Osteoblast (primary cell): ENCODE measurements at regions not wholly inside any gene's neighbourhood (a gene's known extent, or its start where the extent isn't known, plus 50 kb on each side); places are given as distances from the start of the nearest gene placed in this dataset.

Source experiments
- DNase-seq: peaks from one replicate; pipeline ENCODE4 v3.0.0; 2011; ENCODE audit warnings: low spot score, mixed read lengths; ENCODE audit not compliant: insufficient read length; ENCODE audit errors: missing footprints
- H2AFZ ChIP-seq: 2 replicates; pipeline ENCODE4 v1.6.0; 2011; ENCODE audit warnings: mild to moderate bottlenecking, low read length
- H3K27ac ChIP-seq: 2 replicates; pipeline ENCODE4 v1.5.1; 2011; ENCODE audit warnings: mild to moderate bottlenecking, low read depth, low read length, moderate library complexity
- H3K27me3 ChIP-seq: 2 replicates; pipeline ENCODE4 v1.6.0; 2012; ENCODE audit warnings: mild to moderate bottlenecking, control low read depth, inconsistent platforms, low read length, moderate library complexity; ENCODE audit not compliant: insufficient read depth
- H3K36me3 ChIP-seq: 2 replicates; pipeline ENCODE4 v1.5.1; 2011; ENCODE audit warnings: mild to moderate bottlenecking, low read length, control low read depth, moderate library complexity; ENCODE audit not compliant: insufficient read depth
- H3K4me1 ChIP-seq: 2 replicates; pipeline ENCODE4 v1.5.1; 2011; ENCODE audit warnings: mild to moderate bottlenecking, low read length, control low read depth, moderate library complexity; ENCODE audit not compliant: insufficient read depth
- H3K4me2 ChIP-seq: 2 replicates; pipeline ENCODE4 v1.6.0; 2011; ENCODE audit warnings: mild to moderate bottlenecking, low read length; ENCODE audit not compliant: insufficient read depth
- H3K4me3 ChIP-seq: fragments of 200-600 bp; sonication (generic); 3 replicates; pipeline ENCODE4 v1.5.1; 2012; ENCODE audit warnings: mild to moderate bottlenecking, low read length, inconsistent platforms; ENCODE audit not compliant: insufficient read depth
- H3K79me2 ChIP-seq: 2 replicates; pipeline ENCODE4 v1.6.0; 2012; ENCODE audit warnings: mild to moderate bottlenecking, low read length, control low read depth, inconsistent platforms; ENCODE audit not compliant: insufficient read depth
- H3K9me3 ChIP-seq: 2 replicates; pipeline ENCODE4 v1.5.1; 2011; ENCODE audit warnings: low read depth, low read length, control low read depth
- H4K20me1 ChIP-seq: 2 replicates; pipeline ENCODE4 v1.6.0; 2012; ENCODE audit warnings: mild to moderate bottlenecking, low read length, control low read depth; ENCODE audit not compliant: insufficient read depth
- TF ChIP-seq, protein P1 (sequence below): IDR thresholded peaks from 2 replicates; pipeline ENCODE4 v1.5.1; 2011; ENCODE audit warnings: mild to moderate bottlenecking, low read depth, low read length, moderate library complexity; ENCODE audit errors: extremely low read depth

DNA sequence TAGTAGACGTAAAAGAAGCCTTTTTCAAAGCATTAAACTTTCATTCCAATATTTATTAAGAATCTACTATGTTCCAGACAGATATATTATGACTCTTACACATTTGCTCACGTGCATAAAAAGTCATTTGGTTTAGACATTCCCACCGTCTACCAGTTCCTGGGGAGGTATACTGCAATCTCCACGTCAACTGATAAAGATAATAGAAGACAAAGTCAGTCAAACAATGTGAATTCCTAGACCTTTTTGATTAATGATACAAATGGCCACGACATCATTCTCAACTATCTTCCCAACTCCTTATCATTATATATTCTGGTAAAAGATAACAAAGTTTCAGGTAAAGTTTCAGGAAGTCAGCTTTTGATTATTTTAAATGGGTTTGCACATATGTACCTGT, 69.0 kb downstream of the SIPA1L2 start:
- TF ChIP-seq, protein P1, sequence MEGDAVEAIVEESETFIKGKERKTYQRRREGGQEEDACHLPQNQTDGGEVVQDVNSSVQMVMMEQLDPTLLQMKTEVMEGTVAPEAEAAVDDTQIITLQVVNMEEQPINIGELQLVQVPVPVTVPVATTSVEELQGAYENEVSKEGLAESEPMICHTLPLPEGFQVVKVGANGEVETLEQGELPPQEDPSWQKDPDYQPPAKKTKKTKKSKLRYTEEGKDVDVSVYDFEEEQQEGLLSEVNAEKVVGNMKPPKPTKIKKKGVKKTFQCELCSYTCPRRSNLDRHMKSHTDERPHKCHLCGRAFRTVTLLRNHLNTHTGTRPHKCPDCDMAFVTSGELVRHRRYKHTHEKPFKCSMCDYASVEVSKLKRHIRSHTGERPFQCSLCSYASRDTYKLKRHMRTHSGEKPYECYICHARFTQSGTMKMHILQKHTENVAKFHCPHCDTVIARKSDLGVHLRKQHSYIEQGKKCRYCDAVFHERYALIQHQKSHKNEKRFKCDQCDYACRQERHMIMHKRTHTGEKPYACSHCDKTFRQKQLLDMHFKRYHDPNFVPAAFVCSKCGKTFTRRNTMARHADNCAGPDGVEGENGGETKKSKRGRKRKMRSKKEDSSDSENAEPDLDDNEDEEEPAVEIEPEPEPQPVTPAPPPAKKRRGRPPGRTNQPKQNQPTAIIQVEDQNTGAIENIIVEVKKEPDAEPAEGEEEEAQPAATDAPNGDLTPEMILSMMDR = no peak
- H4K20me1 ChIP-seq = no peaks in the 10 kb centered on the region
- DNase-seq = no peak
- H3K36me3 ChIP-seq = no peaks in the 10 kb centered on the region
- H3K9me3 ChIP-seq = no peaks in the 10 kb centered on the region
- H3K4me2 ChIP-seq = no peak overlapping the region
- H3K4me3 ChIP-seq = no peak overlapping the region
- no peaks in the 10 kb centered on the region for H3K4me1 ChIP-seq
- H3K27me3 ChIP-seq = no peaks in the 10 kb centered on the region
- no peaks in the 10 kb centered on the region for H3K79me2 ChIP-seq
- no peak overlapping the region for H2AFZ ChIP-seq
- H3K27ac ChIP-seq = no peak overlapping the region

DNA sequence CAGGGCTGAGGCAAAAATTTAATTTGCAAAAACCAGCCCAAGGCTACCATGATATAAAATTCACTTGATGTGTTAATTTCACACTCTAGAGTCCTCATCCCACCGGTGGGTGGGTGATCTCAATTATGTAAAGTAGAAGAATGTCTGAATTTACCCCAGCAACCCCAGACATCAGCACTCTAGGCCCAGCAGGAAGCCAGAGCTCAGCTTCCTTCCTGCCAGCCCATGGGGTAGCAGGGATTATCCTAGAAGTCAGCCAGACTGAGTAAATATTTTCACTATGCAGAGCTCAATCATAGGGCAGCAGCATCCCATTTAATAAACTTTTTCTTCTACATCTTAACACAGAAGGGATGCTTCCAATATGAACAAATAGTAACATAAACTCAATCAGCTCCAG, 71.0 kb downstream of the SIPA1L2 start:
- Histone ChIP-seq H2AFZ (no peak overlapping the region), H3K9me3 (no peaks in the 10 kb centered on the region), H3K4me2 (no peak overlapping the region), H3K36me3 (no peaks in the 10 kb centered on the region), H3K27me3 (no peaks in the 10 kb centered on the region), H3K4me1 (peaks cover 8% of the 10 kb centered on the region), H3K79me2 (no peaks in the 10 kb centered on the region), H3K27ac (no peak overlapping the region), H3K4me3 (no peak overlapping the region), H4K20me1 (no peaks in the 10 kb centered on the region)
- no peak for DNase-seq
- TF ChIP-seq, protein P1 = no peak

DNA sequence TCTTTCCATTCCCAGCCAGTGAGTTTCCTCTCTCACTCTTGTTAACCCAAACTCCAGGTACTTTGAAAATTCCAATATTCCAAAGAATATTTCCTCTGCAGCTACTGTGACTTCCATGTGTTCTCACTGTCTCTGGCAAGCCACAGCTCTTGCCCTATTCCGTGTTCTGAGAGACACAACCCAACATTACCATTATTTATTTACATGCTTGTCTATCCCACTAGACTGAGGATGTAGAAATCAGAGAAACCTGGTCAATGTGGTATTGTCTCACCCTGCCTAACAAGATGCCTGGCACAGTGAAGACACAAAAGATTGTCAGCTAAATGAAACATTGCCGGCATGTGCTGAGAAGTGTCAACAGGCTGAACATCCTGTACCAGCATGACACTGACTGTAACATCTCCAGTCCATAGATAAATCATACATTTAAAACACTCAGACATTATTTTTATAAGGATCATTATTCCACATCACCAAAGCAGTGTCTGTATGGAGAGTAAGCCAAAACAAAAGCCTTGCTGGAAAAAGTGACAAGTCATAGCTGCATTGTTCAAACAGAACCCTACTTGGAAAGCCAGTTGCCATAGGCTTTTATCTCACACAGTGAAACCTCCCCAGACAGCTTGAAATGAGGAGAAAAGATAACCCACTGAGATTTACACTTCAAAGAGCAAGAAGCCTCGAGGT, 72.3 kb downstream of the SIPA1L2 start:
- Histone ChIP-seq H2AFZ (no peak overlapping the region), H3K27me3 (no peaks in the 10 kb centered on the region), H4K20me1 (no peaks in the 10 kb centered on the region), H3K27ac (no peak overlapping the region), H3K79me2 (no peaks in the 10 kb centered on the region), H3K4me1 (peaks cover 9% of the 10 kb centered on the region), H3K4me2 (no peak overlapping the region), H3K9me3 (no peaks in the 10 kb centered on the region), H3K36me3 (no peaks in the 10 kb centered on the region), H3K4me3 (no peak overlapping the region)
- DNase-seq = no peak
- TF ChIP-seq, protein P1 = no peak

DNA sequence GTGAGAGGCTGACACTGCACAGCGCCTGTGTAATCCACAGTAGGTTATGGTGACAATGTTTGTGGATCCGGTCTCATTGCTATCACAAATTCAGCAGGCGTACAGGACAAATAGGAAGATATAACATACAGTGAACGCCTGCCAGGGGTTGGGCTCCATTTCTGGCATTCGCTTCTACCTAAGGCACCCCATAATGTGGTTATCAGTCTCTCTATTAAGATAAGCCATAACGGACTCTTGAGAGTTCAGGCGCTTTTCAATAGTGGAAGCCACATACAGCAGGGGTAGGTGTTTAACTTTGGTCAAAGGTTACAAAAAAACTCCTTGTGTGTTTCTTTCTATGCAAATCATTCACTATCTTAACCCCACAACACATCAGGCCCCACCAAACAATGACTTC, 72.8 kb downstream of the SIPA1L2 start:
- Histone ChIP-seq H3K36me3 (no peaks in the 10 kb centered on the region), H3K4me3 (no peak overlapping the region), H3K27ac (no peak overlapping the region), H3K27me3 (no peaks in the 10 kb centered on the region), H3K4me2 (no peak overlapping the region), H3K9me3 (no peaks in the 10 kb centered on the region), H2AFZ (no peak overlapping the region), H3K79me2 (no peaks in the 10 kb centered on the region), H3K4me1 (peaks cover 9% of the 10 kb centered on the region), H4K20me1 (no peaks in the 10 kb centered on the region)
- no peak for DNase-seq
- TF ChIP-seq, protein P1 = no peak
